ENCODE measurements at regions not wholly inside any gene's neighbourhood (a gene's known extent, or its start where the extent isn't known, plus 50 kb on each side); places are given as distances from the start of the nearest gene placed in this dataset.

DNA sequence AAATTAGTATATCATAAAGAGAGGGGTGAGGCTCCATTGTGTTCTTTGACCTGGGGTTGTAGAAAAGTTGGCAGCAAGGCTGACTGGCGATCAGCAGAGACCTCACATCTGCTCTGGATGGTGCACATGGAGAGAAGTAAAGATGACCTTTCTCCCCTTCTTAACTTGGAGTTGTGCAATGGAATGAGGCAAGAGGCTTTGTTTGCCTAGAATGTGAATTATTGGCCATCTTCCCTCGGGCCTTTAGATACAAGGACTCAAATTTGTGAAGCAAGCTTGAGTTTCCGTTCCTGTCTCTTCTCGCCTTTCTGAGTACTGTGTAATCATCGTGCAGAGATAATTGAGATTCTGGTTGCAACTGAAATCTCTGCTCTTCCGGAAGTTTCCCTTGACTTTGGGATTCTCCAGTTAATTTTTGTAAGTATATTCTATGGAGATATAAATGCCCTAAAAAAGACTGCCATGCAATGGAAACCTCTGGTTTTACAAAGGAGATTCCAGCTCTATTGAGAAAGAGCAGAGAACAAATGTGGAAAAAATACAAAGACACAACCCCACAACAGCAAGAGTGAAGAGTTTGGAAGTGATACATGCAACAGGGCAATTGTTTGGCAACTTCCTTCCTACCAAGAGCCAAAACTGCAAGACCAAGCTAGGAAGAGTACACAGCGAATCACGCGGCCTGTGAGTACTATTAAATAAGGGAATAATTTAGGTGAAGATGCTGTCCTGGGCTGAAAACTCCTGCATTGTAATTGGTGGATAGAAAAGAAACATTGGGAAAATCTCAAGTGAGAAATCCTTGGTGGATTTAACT lies 542.3 kb upstream of the NRP1 start:
- no peak overlapping the region for H2AFZ ChIP-seq (ENCODE audit: low read length)
- no peaks in the 10 kb centered on the region for H3K27me3 ChIP-seq (ENCODE audit: insufficient read depth, low read length)
- no peak overlapping the region for H3K27ac ChIP-seq (ENCODE audit: low read depth, low read length, poor library complexity, severe bottlenecking)

DNA sequence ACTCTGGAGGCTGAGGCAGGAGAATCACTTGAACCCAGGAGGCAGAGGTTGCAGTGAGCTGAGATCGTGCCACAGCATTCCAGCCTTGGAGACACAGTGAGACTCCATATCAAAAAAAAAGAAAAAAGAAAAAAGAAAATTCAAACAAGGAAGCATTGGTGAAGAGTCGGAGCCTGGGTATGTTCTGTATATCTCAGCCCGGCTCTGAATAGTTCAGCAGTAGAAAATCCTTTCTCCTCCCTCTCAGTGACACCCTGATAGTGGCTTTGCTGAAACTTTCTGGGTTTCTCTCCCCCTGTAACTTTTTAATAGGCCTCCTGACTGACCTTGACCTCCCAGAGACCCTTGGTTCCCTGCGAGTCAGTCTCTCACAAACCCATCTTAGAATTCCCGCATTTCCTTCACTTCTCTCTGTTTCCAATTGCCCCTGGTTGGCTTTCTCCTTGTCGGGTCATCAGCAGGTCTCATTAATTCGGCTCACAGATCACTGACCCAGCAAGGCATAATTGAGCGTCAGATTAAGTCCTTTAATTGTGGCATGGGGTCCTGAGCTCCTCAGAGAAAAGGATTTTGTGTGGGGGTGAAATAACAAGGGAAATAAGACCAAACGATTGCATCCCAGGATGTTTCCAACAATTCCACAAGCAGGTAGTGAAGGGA lies 541.6 kb upstream of the NRP1 start:
- H3K9me3 ChIP-seq (ENCODE audit: low read length), result no peaks in the 10 kb centered on the region
- no peak for TF ChIP-seq EZH2 (IDR thresholded peaks at IDR 0.05; ENCODE audit: borderline replicate concordance, low read length)
- TF ChIP-seq, protein P1, sequence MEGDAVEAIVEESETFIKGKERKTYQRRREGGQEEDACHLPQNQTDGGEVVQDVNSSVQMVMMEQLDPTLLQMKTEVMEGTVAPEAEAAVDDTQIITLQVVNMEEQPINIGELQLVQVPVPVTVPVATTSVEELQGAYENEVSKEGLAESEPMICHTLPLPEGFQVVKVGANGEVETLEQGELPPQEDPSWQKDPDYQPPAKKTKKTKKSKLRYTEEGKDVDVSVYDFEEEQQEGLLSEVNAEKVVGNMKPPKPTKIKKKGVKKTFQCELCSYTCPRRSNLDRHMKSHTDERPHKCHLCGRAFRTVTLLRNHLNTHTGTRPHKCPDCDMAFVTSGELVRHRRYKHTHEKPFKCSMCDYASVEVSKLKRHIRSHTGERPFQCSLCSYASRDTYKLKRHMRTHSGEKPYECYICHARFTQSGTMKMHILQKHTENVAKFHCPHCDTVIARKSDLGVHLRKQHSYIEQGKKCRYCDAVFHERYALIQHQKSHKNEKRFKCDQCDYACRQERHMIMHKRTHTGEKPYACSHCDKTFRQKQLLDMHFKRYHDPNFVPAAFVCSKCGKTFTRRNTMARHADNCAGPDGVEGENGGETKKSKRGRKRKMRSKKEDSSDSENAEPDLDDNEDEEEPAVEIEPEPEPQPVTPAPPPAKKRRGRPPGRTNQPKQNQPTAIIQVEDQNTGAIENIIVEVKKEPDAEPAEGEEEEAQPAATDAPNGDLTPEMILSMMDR (IDR thresholded peaks at IDR 0.05; ENCODE audit: low read length), result no peak
- no peaks in the 10 kb centered on the region for H4K20me1 ChIP-seq (ENCODE audit: insufficient read depth, low read length)
- no peak overlapping the region for H2AFZ ChIP-seq (ENCODE audit: low read length)
- H3K9me2 ChIP-seq (ENCODE audit: low read depth, low read length), result no peaks in the 10 kb centered on the region
- no peaks in the 10 kb centered on the region for H3K36me3 ChIP-seq (ENCODE audit: insufficient read depth, low read length)
- no peaks in the 10 kb centered on the region for H3K79me2 ChIP-seq (ENCODE audit: insufficient read depth, low read length)
- no peaks in the 10 kb centered on the region for H3K27me3 ChIP-seq (ENCODE audit: insufficient read depth, low read length)
- no peaks in the 10 kb centered on the region for H3K4me1 ChIP-seq (ENCODE audit: insufficient read depth, low read length, severe bottlenecking)
- no peak overlapping the region for H3K9ac ChIP-seq (ENCODE audit: low read length)
- no peaks in the 10 kb centered on the region for H3F3A ChIP-seq (ENCODE audit: insufficient read depth, low read length)
- H3K4me2 ChIP-seq (ENCODE audit: low read length), result no peak overlapping the region
- H3K27ac ChIP-seq (ENCODE audit: low read depth, low read length, poor library complexity, severe bottlenecking), result no peak overlapping the region
- H3K4me3 ChIP-seq (ENCODE audit: low read depth, low read length, poor library complexity, severe bottlenecking), result no peak overlapping the region

More for the DNA sequence above, 542.3 kb upstream of the NRP1 start:
- no peaks in the 10 kb centered on the region for H3K9me3 ChIP-seq (ENCODE audit: low read length)
- H3K36me3 ChIP-seq (ENCODE audit: insufficient read depth, low read length), result no peaks in the 10 kb centered on the region
- no peak overlapping the region for H3K4me3 ChIP-seq (ENCODE audit: low read depth, low read length, poor library complexity, severe bottlenecking)
- H3K9me2 ChIP-seq (ENCODE audit: low read depth, low read length), result no peaks in the 10 kb centered on the region
- no peak overlapping the region for H3K9ac ChIP-seq (ENCODE audit: low read length)
- TF ChIP-seq EZH2 (IDR thresholded peaks at IDR 0.05; ENCODE audit: borderline replicate concordance, low read length), result no peak
- TF ChIP-seq, protein P1 (IDR thresholded peaks at IDR 0.05; ENCODE audit: low read length), result no peak
- H3F3A ChIP-seq (ENCODE audit: insufficient read depth, low read length), result no peaks in the 10 kb centered on the region
- H3K4me2 ChIP-seq (ENCODE audit: low read length), result no peak overlapping the region
- no peaks in the 10 kb centered on the region for H3K79me2 ChIP-seq (ENCODE audit: insufficient read depth, low read length)
- H4K20me1 ChIP-seq (ENCODE audit: insufficient read depth, low read length), result no peaks in the 10 kb centered on the region
- no peaks in the 10 kb centered on the region for H3K4me1 ChIP-seq (ENCODE audit: insufficient read depth, low read length, severe bottlenecking)

DNA sequence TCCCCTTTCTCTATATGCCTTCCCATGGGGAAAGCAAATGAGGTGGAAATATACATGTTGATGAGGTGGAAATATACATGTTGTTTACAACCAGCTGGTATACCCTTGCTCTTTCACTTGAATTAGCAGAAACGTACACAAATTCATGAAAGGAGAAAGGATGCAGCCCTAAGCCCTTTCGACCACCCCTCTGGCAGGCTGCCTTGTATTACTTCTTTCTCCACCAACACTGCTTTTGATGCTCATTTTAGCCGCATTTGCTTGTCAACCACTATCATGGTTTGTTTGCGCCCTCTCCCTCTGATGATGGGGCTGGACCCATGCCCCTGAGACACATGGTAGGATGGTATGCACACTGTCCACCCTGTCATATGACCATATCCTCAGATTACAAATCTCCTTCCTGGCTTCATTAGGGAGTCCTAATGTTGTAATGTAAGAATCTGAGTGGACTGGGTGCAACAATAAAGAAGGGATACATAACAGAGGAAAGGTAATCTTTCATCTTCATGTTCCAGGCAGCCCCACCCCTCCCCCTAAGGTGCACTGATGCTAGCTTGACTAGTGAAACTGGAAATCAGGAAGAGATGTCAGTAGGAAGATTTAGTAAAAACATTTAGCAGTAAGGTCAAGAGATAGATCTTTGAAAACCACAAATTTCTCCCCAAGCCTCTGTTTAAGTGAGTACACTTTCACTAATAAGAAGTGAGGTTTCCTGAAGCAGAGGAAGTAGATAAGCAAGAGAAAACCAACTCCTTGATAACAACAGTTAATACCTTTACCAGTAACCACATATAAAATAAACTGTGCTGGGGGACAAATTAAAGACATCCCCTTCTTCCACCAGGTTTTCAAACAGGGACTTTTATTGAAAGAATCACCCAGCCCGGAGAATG lies 536.8 kb upstream of the NRP1 start:
- Histone ChIP-seq H3K9me3 (ENCODE audit: low read length) (no peaks in the 10 kb centered on the region), H4K20me1 (ENCODE audit: insufficient read depth, low read length) (no peaks in the 10 kb centered on the region), H3K27me3 (ENCODE audit: insufficient read depth, low read length) (no peaks in the 10 kb centered on the region), H3K4me1 (ENCODE audit: insufficient read depth, low read length, severe bottlenecking) (no peaks in the 10 kb centered on the region), H3K4me2 (ENCODE audit: low read length) (no peak overlapping the region), H3K9ac (ENCODE audit: low read length) (no peak overlapping the region), H3K4me3 (ENCODE audit: low read depth, low read length, poor library complexity, severe bottlenecking) (no peak overlapping the region), H2AFZ (ENCODE audit: low read length) (no peak overlapping the region), H3K27ac (ENCODE audit: low read depth, low read length, poor library complexity, severe bottlenecking) (no peak overlapping the region), H3K36me3 (ENCODE audit: insufficient read depth, low read length) (no peaks in the 10 kb centered on the region), H3K79me2 (ENCODE audit: insufficient read depth, low read length) (no peaks in the 10 kb centered on the region), H3K9me2 (ENCODE audit: low read depth, low read length) (no peaks in the 10 kb centered on the region), H3F3A (ENCODE audit: insufficient read depth, low read length) (no peaks in the 10 kb centered on the region)
- no peak for TF ChIP-seq EZH2 (IDR thresholded peaks at IDR 0.05; ENCODE audit: borderline replicate concordance, low read length)
- TF ChIP-seq, protein P1 (IDR thresholded peaks at IDR 0.05; ENCODE audit: low read length), result no peak

Measured in OCI-LY1 (cell line).